Hematopoietic multipotent progenitor cell treated with erythropoietin and hydrocortisone succinate and interleukin-3 and kit ligand, for 6 days (in vitro differentiated cells): ENCODE measurements at regions not wholly inside any gene's neighbourhood (a gene's known extent, or its start where the extent isn't known, plus 50 kb on each side); places are given as distances from the start of the nearest gene placed in this dataset.
A peak's percentile ranks its signal among the peaks of the same experiment; 100 is the strongest.

Source experiments
- DNase-seq: peaks from one replicate; pipeline ENCODE4 v3.0.0-alpha.2; 2015

- no peak for DNase-seq
These were observed 369.3 kb downstream of the ETNK1 start for GRCh38 chr12:22994316-22994675.

- DNase-seq = no peak
These were observed 376.5 kb downstream of the ETNK1 start for GRCh38 chr12:23001487-23001886.

- no peak for DNase-seq
These were observed 377.4 kb downstream of the ETNK1 start for GRCh38 chr12:23002381-23002780.

GRCh38 chr12:23004473-23005020 lies 379.6 kb downstream of the ETNK1 start:
- no peak for DNase-seq

- DNase-seq = no peak
These were observed 380.4 kb downstream of the ETNK1 start for GRCh38 chr12:23005387-23005786.

DNA sequence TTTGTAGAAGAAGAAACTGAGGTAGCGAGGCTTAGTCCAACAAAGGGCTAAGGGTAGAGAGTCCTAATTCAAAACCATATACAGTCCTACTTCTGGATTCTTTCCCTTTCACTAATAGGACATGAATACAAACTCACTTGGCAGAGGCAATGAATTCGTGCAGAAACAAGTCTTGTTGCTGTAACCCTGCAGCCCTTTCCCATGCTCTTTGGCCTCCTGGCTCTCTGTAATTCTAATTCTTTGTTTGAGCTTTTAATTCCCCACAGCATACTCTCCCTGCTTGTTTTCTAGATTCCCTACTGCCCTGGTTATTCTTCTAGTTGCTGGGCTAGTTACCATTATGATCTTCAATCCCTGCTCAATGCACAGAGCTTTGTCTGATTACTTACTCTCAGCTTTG lies 381.4 kb downstream of the ETNK1 start:
- DNase-seq = no peak

GRCh38 chr12:23008623-23009022 lies 383.7 kb downstream of the ETNK1 start:
- no peak for DNase-seq

- DNase-seq = no peak
These were observed 389.8 kb downstream of the ETNK1 start for GRCh38 chr12:23014749-23015148.

DNA sequence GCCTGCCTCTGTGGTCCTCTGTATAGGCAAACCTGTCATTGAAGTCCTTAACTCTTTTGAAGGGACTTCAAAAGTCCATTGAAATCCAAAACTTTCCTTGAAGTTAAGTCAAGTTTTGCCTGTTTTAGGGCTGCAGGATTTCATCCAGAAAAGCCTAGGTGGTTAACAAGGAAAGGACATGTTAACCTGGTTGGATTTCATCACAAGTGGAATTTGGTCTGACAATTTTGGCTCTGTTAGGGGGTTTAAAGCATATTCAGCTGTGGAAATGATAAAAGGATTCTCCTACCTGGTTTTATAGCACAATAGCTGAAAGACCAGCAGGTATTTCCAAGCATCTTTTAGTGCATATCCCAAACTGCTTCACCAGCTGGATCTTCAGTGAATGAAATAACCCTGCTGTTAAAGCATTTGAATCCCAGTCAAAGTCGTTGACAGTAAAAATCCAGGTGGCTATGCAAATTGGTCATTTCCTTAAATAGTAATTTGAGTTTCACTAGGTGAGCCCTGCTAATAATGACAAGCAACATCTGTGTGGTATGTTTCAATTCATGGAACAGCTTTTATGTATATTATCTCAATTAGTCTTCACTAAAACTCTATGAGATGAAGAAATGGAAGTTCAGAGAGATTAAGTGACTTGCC lies 400.5 kb downstream of the ETNK1 start:
- DNase-seq = no peak

DNA sequence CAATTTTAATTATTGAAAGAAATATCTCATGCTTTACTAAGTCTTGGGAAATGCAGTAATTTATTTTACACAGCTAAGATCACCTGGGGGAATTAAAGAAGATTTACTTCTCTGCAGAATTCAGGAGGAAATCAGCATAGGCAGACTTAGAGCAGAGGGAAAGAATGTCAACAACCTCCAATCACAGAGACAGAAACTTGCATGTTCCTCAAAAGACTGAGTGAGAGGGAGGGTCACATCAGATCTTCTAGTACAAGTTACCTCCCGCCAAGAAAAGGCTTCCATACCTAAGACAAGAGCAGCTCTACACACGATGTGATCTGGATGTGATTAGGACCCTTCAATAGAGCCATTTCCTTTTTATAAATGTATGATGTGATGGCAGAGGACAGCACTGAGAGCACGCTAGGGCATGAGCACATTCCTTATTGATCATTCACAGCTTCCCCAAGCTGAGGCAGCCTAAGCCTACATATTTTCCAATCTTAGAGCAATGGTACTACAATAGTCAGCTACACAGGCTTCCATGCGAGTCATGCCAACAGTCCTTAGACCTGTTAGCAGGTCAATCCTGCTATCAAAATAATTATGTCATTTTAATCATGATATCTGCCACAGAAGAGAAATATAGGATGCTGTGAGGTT lies 403.3 kb downstream of the ETNK1 start:
- DNase-seq = no peak

DNA sequence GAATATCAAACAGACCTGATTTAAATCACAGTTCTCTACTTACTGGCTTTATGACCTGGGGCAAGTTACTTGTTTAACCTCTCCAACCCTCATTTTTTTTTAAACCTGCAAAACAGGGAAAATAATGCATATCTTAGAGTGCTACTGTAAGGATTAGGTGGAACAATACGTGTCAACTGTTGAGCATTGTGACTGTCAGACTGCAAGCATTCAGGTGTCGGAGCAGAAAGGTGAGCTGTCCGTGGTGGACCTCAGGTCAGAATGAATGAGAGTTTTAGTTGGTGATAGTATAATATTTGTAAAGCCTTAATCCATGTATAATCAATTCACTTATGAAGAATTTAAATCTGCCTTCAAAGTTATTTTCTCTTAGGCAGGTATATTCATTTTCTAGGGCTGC lies 404.2 kb downstream of the ETNK1 start:
- DNase-seq = no peak

DNA sequence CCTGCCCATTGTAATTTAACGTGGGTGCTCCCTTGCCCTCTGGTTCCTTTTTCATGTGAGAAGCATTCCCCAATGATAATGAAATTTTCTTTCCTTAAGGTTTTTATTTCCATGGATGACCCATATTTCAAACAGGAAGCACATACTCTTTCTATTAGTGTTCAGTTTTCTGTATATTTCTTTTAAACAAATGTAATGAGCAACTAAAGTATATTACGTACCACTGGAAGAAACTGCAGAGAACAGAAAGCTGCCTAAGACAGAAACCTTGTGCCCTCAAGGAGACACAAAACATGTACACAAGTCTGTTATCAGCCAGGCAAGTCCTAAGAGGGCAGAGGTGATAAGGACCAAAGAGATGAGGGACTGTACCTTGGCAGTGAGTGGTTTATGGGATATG lies 414.9 kb downstream of the ETNK1 start:
- DNase-seq = no peak

- no peak for DNase-seq
These were observed 416.8 kb downstream of the ETNK1 start for GRCh38 chr12:23041774-23042173.

DNA sequence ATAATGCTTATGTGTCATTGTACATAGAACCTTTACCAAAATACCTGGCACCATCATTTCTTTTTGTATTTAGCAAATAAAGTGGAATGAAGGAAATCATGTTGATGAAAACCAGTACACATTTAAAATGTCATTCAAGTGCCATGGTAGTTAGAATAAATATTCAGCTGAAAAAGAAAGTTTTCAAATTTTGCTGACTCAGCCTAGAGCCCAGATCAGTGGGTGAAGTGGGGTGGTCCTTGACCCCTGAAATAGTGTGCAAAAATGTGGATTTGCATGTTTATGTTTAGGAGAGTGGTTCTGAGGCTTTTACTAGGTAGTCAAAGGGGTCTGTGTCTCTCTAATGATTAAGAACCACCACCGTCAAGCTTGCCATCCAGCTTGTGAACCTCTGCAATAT lies 418.7 kb downstream of the ETNK1 start:
- no peak for DNase-seq

DNA sequence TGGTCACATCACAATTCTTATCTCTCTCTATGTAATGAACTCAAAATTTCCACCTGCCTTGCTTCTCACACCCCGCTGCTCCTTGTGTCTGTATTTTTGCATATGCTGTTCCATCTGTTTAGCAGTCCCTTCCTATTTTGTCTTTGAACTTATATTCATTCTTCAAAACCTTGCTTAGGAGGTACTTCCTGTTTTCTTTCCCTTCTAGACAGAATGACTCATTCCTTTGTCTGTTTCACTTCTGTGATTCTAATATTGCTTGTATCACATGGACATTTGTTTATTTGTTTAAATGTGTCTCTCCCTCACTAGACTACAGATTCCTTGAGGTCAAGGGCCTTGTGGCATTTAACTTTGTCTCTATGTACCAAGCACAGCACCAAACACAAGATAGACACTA lies 424.2 kb downstream of the ETNK1 start:
- peak; percentile 3 for DNase-seq

GRCh38 chr12:23055004-23055403 lies 430.0 kb downstream of the ETNK1 start:
- DNase-seq = peak; percentile 3

- DNase-seq = no peak
These were observed 432.6 kb downstream of the ETNK1 start for GRCh38 chr12:23057571-23057970.

DNA sequence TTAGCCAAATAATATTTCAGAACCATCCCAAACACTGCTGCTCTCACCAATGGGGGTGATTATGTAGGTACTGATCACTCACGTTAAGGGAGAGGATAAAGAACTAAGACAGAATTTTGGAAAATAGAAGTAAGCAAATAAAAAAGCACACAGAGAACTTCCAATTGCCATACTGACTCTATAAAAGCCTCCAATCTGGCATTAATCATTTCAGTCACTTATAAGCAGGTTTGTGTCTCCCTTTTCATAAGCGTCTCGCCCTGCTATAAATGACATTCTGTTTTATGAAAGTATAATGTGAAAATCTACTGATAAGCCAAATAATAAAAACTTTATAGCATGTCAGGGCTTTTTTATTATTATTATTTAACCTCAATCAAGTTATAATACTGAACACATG lies 435.2 kb downstream of the ETNK1 start:
- no peak for DNase-seq

- no peak for DNase-seq
These were observed 438.2 kb downstream of the ETNK1 start for GRCh38 chr12:23063206-23063605.

DNA sequence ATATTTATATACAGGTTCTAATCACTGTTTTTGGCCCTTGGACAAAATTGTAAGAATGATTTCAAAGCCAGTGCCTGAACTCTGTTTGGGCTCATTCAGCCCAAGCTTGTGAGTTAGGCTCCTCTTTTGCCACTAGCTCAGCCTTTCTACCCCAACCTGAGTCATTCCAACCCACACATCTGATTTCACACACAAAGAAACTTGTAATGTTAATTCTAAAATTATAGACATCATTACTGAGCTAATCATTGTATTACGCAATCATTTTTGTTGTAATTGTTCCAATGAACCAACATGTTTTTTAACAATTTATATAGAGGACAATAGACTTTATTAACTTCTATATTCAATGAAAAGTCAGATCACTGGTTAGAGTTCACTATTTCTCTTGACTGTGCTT lies 441.1 kb downstream of the ETNK1 start:
- DNase-seq = no peak

DNA sequence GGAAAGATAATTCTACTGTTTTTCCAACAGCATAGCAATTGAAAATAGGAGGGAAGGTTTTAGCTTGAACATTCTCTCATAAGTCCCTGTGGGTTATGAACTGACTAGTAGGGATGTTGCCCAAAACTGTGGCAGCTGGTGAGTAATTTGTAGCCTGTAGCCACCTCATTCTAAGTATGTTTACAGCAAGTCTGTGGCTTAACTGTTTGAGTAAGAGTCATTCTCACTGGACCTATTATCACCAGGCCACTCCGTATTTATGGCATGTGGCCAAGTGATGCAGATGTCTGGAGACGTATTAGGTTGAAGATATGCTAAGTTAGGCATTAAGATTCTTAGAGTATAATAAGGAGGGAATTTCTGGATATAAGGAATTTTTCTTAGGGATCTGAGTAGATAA lies 458.3 kb downstream of the ETNK1 start:
- DNase-seq = no peak

DNA sequence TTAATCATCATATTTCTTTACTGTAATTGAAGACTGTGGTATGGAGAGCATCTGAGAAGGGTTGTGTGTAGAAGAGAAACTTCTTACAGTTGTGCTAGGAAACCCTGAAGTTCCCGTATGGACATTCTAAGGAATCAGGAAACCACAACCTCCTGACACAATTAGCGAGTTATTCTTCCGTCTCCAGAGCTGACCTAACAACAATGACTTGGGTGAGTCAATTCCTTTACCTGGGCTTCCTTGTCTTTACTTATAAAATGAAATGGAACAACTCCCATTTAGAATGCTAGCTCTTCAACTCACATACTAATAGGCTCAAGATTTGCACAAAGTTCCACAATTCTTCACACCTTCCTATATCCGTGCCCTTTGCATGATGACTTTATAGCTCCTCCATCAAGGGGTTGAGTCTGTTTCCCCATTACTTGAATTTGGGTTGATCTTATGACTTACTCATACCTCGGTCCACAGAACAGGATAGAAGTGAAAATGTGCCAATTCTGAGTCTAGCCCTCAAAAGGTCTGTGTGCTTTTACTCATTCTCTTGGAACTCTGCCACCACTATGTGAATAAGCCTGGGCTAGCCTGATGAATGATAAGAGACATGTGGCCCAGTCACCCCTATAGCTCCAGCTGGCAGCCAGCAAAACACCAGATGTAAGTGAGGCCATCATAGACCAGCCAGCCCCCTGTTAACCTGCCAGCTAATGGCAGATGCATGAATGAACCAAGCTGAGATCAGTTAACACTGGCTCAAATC lies 459.4 kb downstream of the ETNK1 start:
- DNase-seq = peak; percentile 40

GRCh38 chr12:23088594-23088993 lies 463.6 kb downstream of the ETNK1 start:
- no peak for DNase-seq

- no peak for DNase-seq
These were observed 468.5 kb downstream of the ETNK1 start for GRCh38 chr12:23093488-23093887.
